ENCODE measurements at regions not wholly inside any gene's neighbourhood (a gene's known extent, or its start where the extent isn't known, plus 50 kb on each side); places are given as distances from the start of the nearest gene placed in this dataset.

DNA sequence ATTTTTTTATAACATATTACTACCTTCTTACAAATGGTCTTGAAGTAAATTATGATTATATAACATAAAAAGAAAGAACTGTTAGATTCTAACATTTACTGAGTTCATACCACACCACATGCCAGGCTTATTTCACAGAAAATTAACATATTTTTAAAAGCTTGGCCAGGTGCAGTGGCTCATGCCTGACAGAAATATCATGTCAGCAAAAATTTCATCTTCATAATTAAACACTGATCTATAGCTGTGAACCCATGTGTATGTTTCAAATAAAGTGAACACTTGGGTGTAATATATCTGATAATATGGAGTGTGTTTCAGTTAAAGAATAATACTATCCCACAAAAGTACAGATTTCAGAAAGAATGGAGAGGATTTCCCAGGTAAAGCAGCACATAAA lies 296.5 kb downstream of the SI start:
- ChIA-PET CTCF (no interaction called here), POLR2A (no interaction called here)
- Histone ChIP-seq H3K4me3 (ENCODE audit: control extremely low read depth in 1 of 5, extremely low read depth in 1 of 5, insufficient read depth in 1 of 5, low read depth in 2 of 5, low read length in 4 of 5) (no peak overlapping the region), H3K9ac (ENCODE audit: low read length) (no peak overlapping the region), H3K27ac (ENCODE audit: low read length in 2 of 2) (no peak overlapping the region), H3K36me3 (replicated peaks in 1 of 2; ENCODE audit: control extremely low read depth in 1 of 2, control insufficient read depth in 1 of 2, extremely low read depth in 1 of 2, insufficient read depth in 2 of 2, low read length in 1 of 2) (no peaks in the 10 kb centered on the region), H3K4me2 (replicated peaks; ENCODE audit: low read depth, low read length, poor library complexity, severe bottlenecking) (no peak overlapping the region), H3K9me3 (ENCODE audit: control extremely low read depth in 1 of 3, control insufficient read depth in 2 of 3, insufficient read depth in 1 of 3, low read length in 2 of 3) (peaks cover 0 to 9% (median 0%) of the 10 kb centered on the region in 3 donors), H2AFZ (ENCODE audit: insufficient read depth, low read depth, low read length, poor library complexity, severe bottlenecking) (no peak overlapping the region), H3K27me3 (replicated peaks in 1 of 4; ENCODE audit: control extremely low read depth in 1 of 4, control insufficient read depth in 3 of 4, insufficient read depth in 4 of 4, low read length in 3 of 4) (no peaks in the 10 kb centered on the region), H4K20me1 (ENCODE audit: control insufficient read depth, insufficient read depth, low read length, poor library complexity, severe bottlenecking) (no peaks in the 10 kb centered on the region), H3K79me2 (ENCODE audit: control insufficient read depth, insufficient read depth, low read length) (no peaks in the 10 kb centered on the region), H3K4me1 (ENCODE audit: control insufficient read depth in 2 of 2, insufficient read depth in 2 of 2, low read length in 2 of 2) (no peaks in the 10 kb centered on the region)
- no peak overlapping the region for H3K4me3 Mint-ChIP-seq
- no peaks in the 10 kb centered on the region for H3K27me3 Mint-ChIP-seq
- DNase-seq (no peak), ATAC-seq (ENCODE audit: low read depth) (no peak)
- no peak overlapping the region for H3K27ac Mint-ChIP-seq
- no peaks in the 10 kb centered on the region for H3K4me1 Mint-ChIP-seq
- intact Hi-C loops (cut with micrococcal nuclease) = no loop called here
- no peak for TF ChIP-seq EZH2 (IDR thresholded peaks at IDR 0.05; ENCODE audit: borderline replicate concordance, insufficient read depth, low read depth, low read length, poor library complexity, severe bottlenecking)
- TF ChIP-seq, protein P1, sequence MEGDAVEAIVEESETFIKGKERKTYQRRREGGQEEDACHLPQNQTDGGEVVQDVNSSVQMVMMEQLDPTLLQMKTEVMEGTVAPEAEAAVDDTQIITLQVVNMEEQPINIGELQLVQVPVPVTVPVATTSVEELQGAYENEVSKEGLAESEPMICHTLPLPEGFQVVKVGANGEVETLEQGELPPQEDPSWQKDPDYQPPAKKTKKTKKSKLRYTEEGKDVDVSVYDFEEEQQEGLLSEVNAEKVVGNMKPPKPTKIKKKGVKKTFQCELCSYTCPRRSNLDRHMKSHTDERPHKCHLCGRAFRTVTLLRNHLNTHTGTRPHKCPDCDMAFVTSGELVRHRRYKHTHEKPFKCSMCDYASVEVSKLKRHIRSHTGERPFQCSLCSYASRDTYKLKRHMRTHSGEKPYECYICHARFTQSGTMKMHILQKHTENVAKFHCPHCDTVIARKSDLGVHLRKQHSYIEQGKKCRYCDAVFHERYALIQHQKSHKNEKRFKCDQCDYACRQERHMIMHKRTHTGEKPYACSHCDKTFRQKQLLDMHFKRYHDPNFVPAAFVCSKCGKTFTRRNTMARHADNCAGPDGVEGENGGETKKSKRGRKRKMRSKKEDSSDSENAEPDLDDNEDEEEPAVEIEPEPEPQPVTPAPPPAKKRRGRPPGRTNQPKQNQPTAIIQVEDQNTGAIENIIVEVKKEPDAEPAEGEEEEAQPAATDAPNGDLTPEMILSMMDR (IDR thresholded peaks at IDR 0.05) = no peak
- no peaks in the 10 kb centered on the region for H3K9me3 Mint-ChIP-seq (ENCODE audit: insufficient read depth)

DNA sequence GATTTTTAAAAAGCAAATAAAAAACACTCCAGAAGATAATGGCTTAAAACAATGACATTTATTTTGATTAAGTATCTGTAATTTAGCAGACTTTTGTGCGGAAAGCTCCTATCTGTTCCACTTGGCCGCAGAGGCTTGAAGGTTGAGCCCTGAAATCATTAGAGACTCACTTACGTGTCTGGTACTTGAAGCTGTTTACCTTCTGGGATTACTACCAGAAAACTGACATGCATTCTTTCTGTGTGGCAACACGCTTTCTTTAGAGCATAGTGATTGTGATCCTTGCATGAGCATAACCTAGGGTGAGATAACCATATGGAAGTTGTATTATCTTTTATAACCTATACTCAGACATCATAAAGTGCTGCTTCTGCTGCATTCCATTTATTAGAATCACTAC lies 298.5 kb downstream of the SI start:
- intact Hi-C loops (cut with micrococcal nuclease) = no loop called here
- ChIA-PET CTCF (no interaction called here), POLR2A (no interaction called here)
- no peaks in the 10 kb centered on the region for H3K4me1 ChIP-seq (ENCODE audit: control insufficient read depth in 2 of 2, insufficient read depth in 2 of 2, low read length in 2 of 2)
- H3K27me3 Mint-ChIP-seq = no peaks in the 10 kb centered on the region
- H3K4me1 Mint-ChIP-seq = no peaks in the 10 kb centered on the region
- H3K27me3 ChIP-seq (replicated peaks in 1 of 4; ENCODE audit: control extremely low read depth in 1 of 4, control insufficient read depth in 3 of 4, insufficient read depth in 4 of 4, low read length in 3 of 4) = no peaks in the 10 kb centered on the region
- H3K9ac ChIP-seq (ENCODE audit: low read length) = no peak overlapping the region
- H3K79me2 ChIP-seq (ENCODE audit: control insufficient read depth, insufficient read depth, low read length) = no peaks in the 10 kb centered on the region
- H4K20me1 ChIP-seq (ENCODE audit: control insufficient read depth, insufficient read depth, low read length, poor library complexity, severe bottlenecking) = no peaks in the 10 kb centered on the region
- H3K9me3 ChIP-seq (ENCODE audit: control extremely low read depth in 1 of 3, control insufficient read depth in 2 of 3, insufficient read depth in 1 of 3, low read length in 2 of 3) = peaks cover 0 to 9% (median 0%) of the 10 kb centered on the region in 3 donors
- TF ChIP-seq EZH2 (IDR thresholded peaks at IDR 0.05; ENCODE audit: borderline replicate concordance, insufficient read depth, low read depth, low read length, poor library complexity, severe bottlenecking) = no peak
- H3K36me3 ChIP-seq (replicated peaks in 1 of 2; ENCODE audit: control extremely low read depth in 1 of 2, control insufficient read depth in 1 of 2, extremely low read depth in 1 of 2, insufficient read depth in 2 of 2, low read length in 1 of 2) = no peaks in the 10 kb centered on the region
- H3K9me3 Mint-ChIP-seq (ENCODE audit: insufficient read depth) = no peaks in the 10 kb centered on the region
- DNase-seq (no peak), ATAC-seq (ENCODE audit: low read depth) (no peak)
- H3K27ac ChIP-seq (ENCODE audit: low read length in 2 of 2) = no peak overlapping the region
- H3K4me2 ChIP-seq (replicated peaks; ENCODE audit: low read depth, low read length, poor library complexity, severe bottlenecking) = no peak overlapping the region
- H3K4me3 ChIP-seq (ENCODE audit: control extremely low read depth in 1 of 5, extremely low read depth in 1 of 5, insufficient read depth in 1 of 5, low read depth in 2 of 5, low read length in 4 of 5) = no peak overlapping the region
- H3K27ac Mint-ChIP-seq = no peak overlapping the region
- WGBS (ENCODE audit: insufficient coverage) = 74% methylated on average over 3 of the region's 4 CpGs
- no peak overlapping the region for H3K4me3 Mint-ChIP-seq
- no peak overlapping the region for H2AFZ ChIP-seq (ENCODE audit: insufficient read depth, low read depth, low read length, poor library complexity, severe bottlenecking)

Measured in B cell (primary cell).